B cell (primary cell): ENCODE measurements at regions not wholly inside any gene's neighbourhood (a gene's known extent, or its start where the extent isn't known, plus 50 kb on each side); places are given as distances from the start of the nearest gene placed in this dataset.

Source experiments
- ATAC-seq: fragments of 200-7000 bp; cut with Tn5 transposase; one replicate; pipeline ENCODE4 v1.10.0; 2021; ENCODE audit warnings: low read depth, mild to moderate bottlenecking, moderate number of reproducible peaks, moderate library complexity
- CTCF ChIA-PET: fragments of 350-600 bp; sonication (Branson Sonifier 250); formaldehyde crosslinking; loops from one replicate; lab custom pipeline; 2021; ENCODE audit warnings: antibody characterized with exemption, inconsistent platforms; lab: Charles Lee
- POLR2A ChIA-PET: fragments of 350-600 bp; sonication (Branson Sonifier 250); formaldehyde crosslinking; loops from one replicate; lab custom pipeline; 2021; ENCODE audit warnings: antibody characterized with exemption; lab: Charles Lee
- DNase-seq: peaks from one replicate; pipeline ENCODE4 v3.0.0; 2013
- H2AFZ ChIP-seq: 2 replicates; pipeline ENCODE4 v1.6.1; 2012; ENCODE audit warnings: mild to moderate bottlenecking, low read depth, low read length; ENCODE audit not compliant: insufficient read depth, poor library complexity, severe bottlenecking
- H3K27ac ChIP-seq, 2 donors: 1 replicate in 1 of 2; 2 replicates in 1 of 2; pipeline ENCODE4 v1.5.1; 2012 to 2013; ENCODE audit warnings: low read length in 2 of 2, mild to moderate bottlenecking in 2 of 2, moderate library complexity in 1 of 2
- H3K27me3 ChIP-seq, 4 experiments: fragments of 200-600 bp in 1 of 4; sonication (generic) in 1 of 4; replicated peaks in 1 of 4; 1 replicate in 2 of 4; 2 replicates in 2 of 4; pipeline versions ENCODE4 v1.6.1 to v1.7.0; 2013 to 2016; ENCODE audit warnings: low read length in 3 of 4, mild to moderate bottlenecking in 2 of 4, mixed read lengths in 1 of 4, moderate library complexity in 1 of 4; ENCODE audit not compliant: insufficient read depth in 4 of 4, control insufficient read depth in 3 of 4; ENCODE audit errors: control extremely low read depth in 1 of 4
- H3K36me3 ChIP-seq, 2 experiments: replicated peaks in 1 of 2; 1 replicate in 1 of 2; 2 replicates in 1 of 2; pipeline versions ENCODE4 v1.6.1 to v1.7.1; 2013; ENCODE audit warnings: low read length in 1 of 2; ENCODE audit not compliant: insufficient read depth in 2 of 2, control insufficient read depth in 1 of 2; ENCODE audit errors: control extremely low read depth in 1 of 2, extremely low read depth in 1 of 2
- H3K4me1 ChIP-seq, 2 donors: fragments of 200-600 bp in 1 of 2; sonication (generic) in 1 of 2; 1 replicate in 1 of 2; 2 replicates in 1 of 2; pipeline versions ENCODE4 v1.5.1 to v1.6.1; 2013 to 2017; ENCODE audit warnings: low read length in 2 of 2; ENCODE audit not compliant: control insufficient read depth in 2 of 2, insufficient read depth in 2 of 2
- H3K4me2 ChIP-seq: replicated peaks from 2 replicates; pipeline ENCODE3; 2012; ENCODE audit warnings: mild to moderate bottlenecking, low read depth, low read length; ENCODE audit not compliant: poor library complexity, severe bottlenecking
- H3K4me3 ChIP-seq, 5 experiments: fragments of 200-600 bp in 1 of 5; sonication (generic) in 1 of 5; 1 replicate in 3 of 5; 2 replicates in 2 of 5; pipeline versions ENCODE4 v1.5.1 to v1.7.0; 2011 to 2016; ENCODE audit warnings: low read length in 4 of 5, mild to moderate bottlenecking in 4 of 5, low read depth in 2 of 5, control low read depth in 1 of 5, moderate library complexity in 1 of 5; ENCODE audit not compliant: insufficient read depth in 1 of 5; ENCODE audit errors: control extremely low read depth in 1 of 5, extremely low read depth in 1 of 5
- H3K79me2 ChIP-seq: fragments of 200-600 bp; sonication (generic); one replicate; pipeline ENCODE4 v1.6.0; 2016; ENCODE audit warnings: low read length; ENCODE audit not compliant: control insufficient read depth, insufficient read depth
- H3K9ac ChIP-seq: fragments of 200-600 bp; sonication (generic); 2 replicates; pipeline ENCODE4 v1.6.1; 2017; ENCODE audit warnings: mild to moderate bottlenecking, low read length, moderate library complexity
- H3K9me3 ChIP-seq, 3 donors: one replicate each; pipeline versions ENCODE4 v1.6.1 to v1.7.1; 2013; ENCODE audit warnings: low read length in 2 of 3; ENCODE audit not compliant: control insufficient read depth in 2 of 3, insufficient read depth in 1 of 3; ENCODE audit errors: control extremely low read depth in 1 of 3
- H4K20me1 ChIP-seq: 2 replicates; pipeline ENCODE4 v1.6.0; 2012; ENCODE audit warnings: mild to moderate bottlenecking, low read length; ENCODE audit not compliant: insufficient read depth, control insufficient read depth, poor library complexity, severe bottlenecking
- H3K27ac Mint-ChIP-seq: one replicate; pipeline ENCODE4 v1.8.0; 2021; ENCODE audit warnings: mixed read lengths
- H3K27me3 Mint-ChIP-seq: one replicate; pipeline ENCODE4 v1.8.0; 2021; ENCODE audit warnings: mixed read lengths
- H3K4me1 Mint-ChIP-seq: one replicate; pipeline ENCODE4 v1.8.0; 2021; ENCODE audit warnings: mixed read lengths
- H3K4me3 Mint-ChIP-seq: one replicate; pipeline ENCODE4 v1.8.0; 2021; ENCODE audit warnings: mixed read lengths
- H3K9me3 Mint-ChIP-seq: one replicate; pipeline ENCODE4 v1.8.0; 2022; ENCODE audit warnings: mixed read lengths; ENCODE audit not compliant: insufficient read depth
- CTCF ChIP-seq: fragments of 200-600 bp; IDR thresholded peaks from one replicate; pipeline ENCODE4 v1.8.0; 2022; ENCODE audit warnings: antibody characterized with exemption, mild to moderate bottlenecking
- EZH2 ChIP-seq: IDR thresholded peaks from 2 replicates; pipeline ENCODE4 v1.6.1; 2012; ENCODE audit warnings: borderline replicate concordance, low read depth, mild to moderate bottlenecking, moderate library complexity, low read length; ENCODE audit not compliant: insufficient read depth, poor library complexity, severe bottlenecking
- WGBS: methylation state at CpG from one replicate; pipeline ENCODE4 v1.1.5; 2013; ENCODE audit warnings: missing lambda C conversion rate; ENCODE audit not compliant: insufficient coverage; 5-methylcytosine and 5-hydroxymethylcytosine counted together
- intact Hi-C: fragments of 100-400 bp; cut with micrococcal nuclease; formaldehyde crosslinking; loops from one replicate; pipeline ENCODE4 v1.10.0; 2022

GRCh38 chr20:48568520-48568919 lies 259.3 kb downstream of the PREX1 start:
- ATAC-seq (no peak), DNase-seq (no peak)
- no peak overlapping the region for H3K4me3 ChIP-seq
- no peaks in the 10 kb centered on the region for H3K79me2 ChIP-seq
- ChIA-PET POLR2A (no interaction called here), CTCF (no interaction called here)
- H3K27me3 ChIP-seq, result peaks cover 0 to 4% (median 0%) of the 10 kb centered on the region in 4 experiments
- 86% methylated on average over 1 of the region's 5 CpGs for WGBS
- no peaks in the 10 kb centered on the region for H3K36me3 ChIP-seq
- H3K9me3 Mint-ChIP-seq, result peaks cover 2% of the 10 kb centered on the region
- H3K4me2 ChIP-seq, result no peak overlapping the region
- H3K4me1 ChIP-seq, result no peaks in the 10 kb centered on the region
- H3K9me3 ChIP-seq, result peaks cover 0 to 18% (median 1%) of the 10 kb centered on the region in 3 donors
- peaks cover 9% of the 10 kb centered on the region for H3K27me3 Mint-ChIP-seq
- no peaks in the 10 kb centered on the region for H3K4me1 Mint-ChIP-seq
- H3K4me3 Mint-ChIP-seq, result no peak overlapping the region
- intact Hi-C loops, result no loop called here
- no peaks in the 10 kb centered on the region for H4K20me1 ChIP-seq
- no peak overlapping the region for H3K9ac ChIP-seq
- TF ChIP-seq EZH2 (no peak), CTCF (no peak)
- H3K27ac Mint-ChIP-seq, result no peak overlapping the region
- no peak overlapping the region for H2AFZ ChIP-seq
- H3K27ac ChIP-seq, result no peak overlapping the region

- no peak overlapping the region for H3K27ac Mint-ChIP-seq
- POLR2A ChIA-PET, result no interaction called here
- 77% methylated on average over 4 of the region's 5 CpGs for WGBS
Observed at GRCh38 chr20:48567145-48567544, 260.7 kb downstream of the PREX1 start.

More at GRCh38 chr20:48567145-48567544, 260.7 kb downstream of the PREX1 start:
- Histone ChIP-seq H3K4me3 (no peak overlapping the region), H3K9ac (no peak overlapping the region), H2AFZ (no peak overlapping the region), H3K4me2 (no peak overlapping the region), H3K27me3 (peaks cover 0 to 4% (median 0%) of the 10 kb centered on the region in 4 experiments), H3K79me2 (no peaks in the 10 kb centered on the region), H4K20me1 (no peaks in the 10 kb centered on the region), H3K27ac (no peak overlapping the region), H3K36me3 (no peaks in the 10 kb centered on the region), H3K9me3 (peaks cover 0 to 22% (median 1%) of the 10 kb centered on the region in 3 donors), H3K4me1 (no peaks in the 10 kb centered on the region)
- intact Hi-C loops, result no loop called here
- H3K4me3 Mint-ChIP-seq, result no peak overlapping the region
- TF ChIP-seq EZH2, result no peak
- no peak for TF ChIP-seq CTCF
- DNase-seq, result no peak
- ATAC-seq, result no peak
- H3K4me1 Mint-ChIP-seq, result no peaks in the 10 kb centered on the region
- peaks cover 2% of the 10 kb centered on the region for H3K9me3 Mint-ChIP-seq
- CTCF ChIA-PET, result no interaction called here
- H3K27me3 Mint-ChIP-seq, result peaks cover 9% of the 10 kb centered on the region
